Stimulated activated naive CD4-positive, alpha-beta T cell (primary cell): ENCODE measurements at regions not wholly inside any gene's neighbourhood (a gene's known extent, or its start where the extent isn't known, plus 50 kb on each side); places are given as distances from the start of the nearest gene placed in this dataset.

Source experiments
- DNase-seq, 6 experiments: peaks; one replicate each; lab custom pipeline; 2025; lab: John Stamatoyannopoulos, UW

- no peak for DNase-seq
Measured at GRCh38 chr10:128929131-128929530, 537.9 kb upstream of the MGMT start.

DNA sequence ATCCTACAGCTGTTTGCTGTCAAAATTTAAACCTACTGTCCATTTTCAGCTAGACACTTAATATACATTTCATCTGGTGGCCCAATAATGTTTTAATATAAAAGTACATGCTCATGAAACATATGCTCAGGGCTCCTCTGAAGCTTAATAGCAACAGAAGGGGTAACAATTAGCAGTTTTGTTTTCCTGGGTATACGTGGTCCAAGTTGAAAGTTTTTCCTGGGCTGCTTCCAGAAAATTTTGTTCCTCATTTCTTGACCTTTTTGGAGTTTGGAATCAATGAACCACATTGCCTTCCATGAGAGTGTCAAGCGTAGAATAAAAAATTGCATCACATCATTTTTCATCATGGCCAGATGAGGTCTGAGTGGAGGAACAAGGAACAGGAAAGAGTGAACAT is 537.3 kb upstream of the MGMT start:
- DNase-seq: no peak

- DNase-seq: no peak
Measured at GRCh38 chr10:128930515-128930914, 536.5 kb upstream of the MGMT start.

GRCh38 chr10:128932071-128932820 is 534.8 kb upstream of the MGMT start:
- no peak for DNase-seq

DNA sequence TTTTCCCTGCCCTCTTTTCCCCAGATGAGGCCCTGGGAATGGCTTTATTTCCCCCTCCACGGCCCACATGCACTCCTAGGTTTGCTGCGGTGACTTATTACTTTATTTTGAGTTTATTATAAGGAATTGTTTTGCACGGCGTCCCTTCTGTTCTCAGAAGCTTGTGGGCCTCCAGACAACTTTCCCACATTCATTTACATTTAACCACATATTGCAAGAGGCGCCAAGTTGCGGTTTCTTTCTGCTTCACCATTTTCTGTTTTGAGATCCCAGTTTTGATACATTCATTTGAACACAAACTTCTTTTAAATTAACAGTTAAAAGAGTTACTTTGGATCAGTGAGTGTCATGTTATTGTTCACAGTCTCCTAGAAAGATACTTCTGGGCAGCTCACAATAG is 532.5 kb upstream of the MGMT start:
- DNase-seq: no peak

DNA sequence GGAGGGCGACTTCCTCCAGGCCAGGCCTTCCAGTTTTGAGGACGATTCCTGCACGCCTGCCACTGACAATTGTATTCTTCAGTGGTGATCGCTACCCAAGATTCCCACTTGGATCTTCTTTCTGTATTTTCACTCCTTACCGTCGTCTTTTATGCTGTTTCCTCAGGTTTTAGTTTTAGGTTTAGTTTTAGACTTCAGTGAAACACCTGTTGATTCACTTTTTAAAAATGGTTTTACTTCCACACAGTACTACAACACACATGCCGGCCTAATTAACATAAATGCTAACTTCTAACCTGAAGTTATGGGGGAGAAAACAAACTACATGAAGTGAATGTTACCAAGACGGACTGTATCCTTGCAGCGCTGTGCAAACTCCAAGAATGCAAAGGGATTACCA is 530.6 kb upstream of the MGMT start:
- DNase-seq: no peak

GRCh38 chr10:128938558-128938957 is 528.5 kb upstream of the MGMT start:
- no peak for DNase-seq

GRCh38 chr10:128940081-128940480 is 527.0 kb upstream of the MGMT start:
- DNase-seq: no peak

DNA sequence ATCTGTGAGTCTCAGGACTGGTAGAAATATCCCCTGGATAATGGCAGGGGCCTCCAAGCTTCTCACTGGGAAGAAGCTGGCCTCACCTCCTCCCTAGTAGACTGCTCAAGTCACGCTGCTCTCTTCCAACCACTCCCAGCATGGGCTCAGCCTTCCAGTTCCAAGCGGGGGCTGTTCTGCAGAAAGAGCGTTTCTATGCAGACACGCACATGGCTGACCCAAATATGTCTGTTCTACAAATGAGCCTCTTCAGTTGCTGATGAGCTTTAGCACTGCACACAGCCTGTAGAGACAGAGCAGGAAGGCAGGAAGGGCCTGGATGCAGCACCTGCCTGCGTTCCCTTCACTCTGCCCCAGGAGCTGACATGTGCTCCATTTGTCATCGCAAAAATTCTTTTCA is 523.9 kb upstream of the MGMT start:
- DNase-seq: no peak

GRCh38 chr10:128945398-128945797 is 521.6 kb upstream of the MGMT start:
- no peak for DNase-seq

GRCh38 chr10:128950159-128950915 is 516.7 kb upstream of the MGMT start:
- DNase-seq: no peak

DNA sequence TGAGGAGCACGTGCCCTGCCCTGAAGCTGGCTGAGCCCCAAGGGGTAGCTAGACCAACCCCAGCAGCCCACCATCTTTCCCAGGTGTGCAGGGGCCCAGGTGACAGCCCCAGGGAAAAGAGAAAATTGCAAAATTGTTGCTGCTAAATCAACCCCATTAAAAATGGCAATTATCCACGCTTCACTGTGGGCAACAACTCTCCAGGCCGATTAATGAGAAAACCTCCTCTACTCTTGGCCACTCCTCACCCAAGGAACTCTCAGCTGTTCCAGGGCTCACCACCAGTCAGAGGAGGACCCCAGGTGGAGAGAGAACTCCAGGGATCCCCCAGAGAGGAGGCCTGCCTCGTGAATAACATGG is 516.1 kb upstream of the MGMT start:
- DNase-seq: no peak

- DNase-seq: no peak
Measured at GRCh38 chr10:128952856-128953255, 514.2 kb upstream of the MGMT start.

GRCh38 chr10:128956149-128956548 is 510.9 kb upstream of the MGMT start:
- DNase-seq: no peak

- no peak for DNase-seq
Measured at GRCh38 chr10:128957221-128957620, 509.8 kb upstream of the MGMT start.

DNA sequence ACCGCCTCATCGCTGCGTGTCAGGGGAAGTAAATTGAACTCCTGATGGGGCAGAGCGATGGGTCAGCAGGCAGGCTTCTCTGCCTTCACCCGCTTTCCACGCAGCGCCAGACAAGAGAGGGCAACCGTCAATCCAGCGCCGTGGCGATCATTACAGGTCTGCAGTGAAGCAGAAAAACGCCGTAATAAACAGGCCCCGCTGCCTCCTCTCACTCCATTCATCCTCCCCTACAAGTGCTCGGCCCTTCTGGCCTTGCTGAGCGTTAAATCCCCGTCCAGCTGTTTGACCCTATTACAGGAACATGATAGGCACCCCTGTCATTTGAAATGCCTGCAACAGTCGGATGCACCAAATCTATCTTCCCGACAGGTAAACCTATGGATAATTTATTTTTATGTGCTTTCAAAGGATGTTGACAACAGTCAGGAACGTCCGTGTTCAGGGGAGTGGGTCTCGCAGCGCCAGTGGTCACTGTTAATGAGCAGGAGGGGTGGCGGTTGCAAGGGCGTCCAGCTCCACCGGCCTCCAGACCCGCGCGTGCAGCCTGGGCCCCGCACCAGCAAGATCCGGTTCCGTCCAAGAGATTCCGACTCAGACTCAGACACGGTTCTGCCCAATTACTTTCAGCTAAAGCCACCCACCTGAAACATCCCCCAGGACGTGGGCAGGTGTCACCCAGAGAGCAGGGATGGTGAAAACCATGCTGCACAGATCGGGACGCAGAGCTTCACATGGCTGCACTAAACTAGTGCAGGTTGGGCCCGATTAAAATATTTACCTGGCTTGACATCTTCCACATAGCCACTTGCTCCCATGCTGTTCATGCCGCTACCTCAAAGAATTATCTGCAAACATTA is 508.0 kb upstream of the MGMT start:
- DNase-seq: no peak

DNA sequence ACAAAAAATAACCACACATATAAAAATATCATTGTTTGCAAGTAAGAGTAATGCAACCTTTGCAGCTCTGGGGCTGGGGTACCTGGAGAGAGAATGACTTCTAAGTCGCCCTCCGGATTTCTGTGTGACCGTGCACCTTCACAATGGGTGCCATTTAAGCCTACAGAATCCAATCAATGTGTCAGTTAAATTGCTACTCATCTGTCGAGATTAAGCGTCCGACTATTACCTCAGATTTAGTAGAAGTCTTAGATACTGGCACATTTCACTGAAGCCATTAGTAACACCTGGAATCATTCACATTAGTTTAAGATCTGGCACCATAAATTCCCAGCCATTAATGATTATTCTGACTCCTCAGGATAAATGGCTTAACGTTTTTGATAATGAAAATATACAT is 507.3 kb upstream of the MGMT start:
- no peak for DNase-seq

DNA sequence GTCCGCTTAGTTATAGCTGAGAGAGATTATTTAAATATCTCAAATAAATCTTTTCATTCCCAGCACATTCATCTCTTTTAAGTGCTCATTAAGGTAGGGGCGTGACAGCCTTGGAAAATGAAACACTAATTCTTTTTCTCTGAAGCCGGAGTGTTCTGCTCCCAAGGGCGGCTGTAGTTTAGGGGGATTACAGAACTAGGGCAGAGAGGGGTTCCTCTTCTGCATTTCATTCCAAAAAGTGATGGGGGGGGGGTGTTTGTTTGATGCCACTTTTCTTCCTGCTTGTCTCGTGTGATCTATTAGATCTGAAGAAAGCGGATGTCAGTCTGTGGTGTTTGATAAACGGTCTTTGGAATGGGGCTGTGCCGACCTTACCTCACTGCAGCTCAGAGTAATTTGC is 506.5 kb upstream of the MGMT start:
- no peak for DNase-seq

DNA sequence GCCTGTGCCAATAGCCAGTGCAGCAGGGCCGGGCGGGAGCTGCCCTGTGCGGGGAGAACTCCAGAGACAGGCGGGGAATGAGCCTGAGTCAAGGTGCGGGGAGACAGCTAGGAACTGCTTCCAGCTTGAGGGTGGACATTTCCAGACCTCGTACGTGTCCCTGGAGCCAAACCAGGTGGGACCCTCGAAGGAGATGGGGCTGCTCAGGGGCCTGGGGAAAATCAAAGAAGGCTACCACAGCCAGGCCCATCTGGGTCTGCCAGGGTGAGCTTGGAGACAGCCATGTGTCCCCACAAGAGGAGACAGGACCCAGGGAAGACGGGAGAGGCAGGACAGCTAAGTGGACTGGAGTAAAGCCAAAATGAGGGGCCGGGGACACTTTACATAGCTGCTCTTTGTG is 504.9 kb upstream of the MGMT start:
- DNase-seq: no peak

DNA sequence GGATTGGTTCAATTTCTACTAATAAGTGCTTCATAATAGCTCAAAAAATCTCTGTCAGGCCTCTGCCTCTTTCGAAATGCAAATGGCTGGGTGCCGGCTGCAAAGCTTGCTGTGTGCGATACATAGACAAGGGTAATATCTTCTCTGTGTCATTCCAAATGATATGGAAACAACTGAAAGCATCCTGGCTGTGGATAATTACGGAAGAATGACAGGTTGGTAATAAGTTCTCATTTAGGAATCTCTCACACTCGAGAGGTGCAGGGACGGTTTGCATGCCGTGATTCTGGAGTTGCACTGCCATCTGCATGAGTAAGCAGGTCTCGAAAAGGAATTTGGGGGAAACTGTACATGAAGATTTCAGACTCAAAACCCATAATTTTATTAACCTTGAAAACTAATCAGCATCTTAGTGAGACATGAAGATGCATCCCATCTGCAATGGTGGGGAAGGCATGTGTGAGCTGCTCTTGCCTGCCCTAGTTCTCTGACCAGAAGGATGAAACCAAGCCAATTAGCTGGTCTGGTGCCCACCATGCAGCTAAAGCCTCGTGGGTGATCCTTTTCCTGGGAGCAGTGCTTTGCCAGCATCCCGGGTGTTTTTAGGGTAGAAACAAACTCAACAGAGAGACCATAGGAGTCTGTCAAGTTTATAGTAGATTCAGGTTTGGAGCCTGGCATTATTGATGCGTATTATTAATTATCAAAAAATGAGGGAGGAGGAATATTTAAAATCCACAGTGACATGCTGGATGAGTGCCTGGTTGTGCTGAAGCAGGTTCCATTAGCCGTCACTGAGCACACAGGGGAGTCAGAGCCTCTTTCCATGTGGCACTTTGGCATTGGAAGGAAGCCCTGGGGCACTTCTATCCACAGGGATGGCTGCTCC is 503.6 kb upstream of the MGMT start:
- DNase-seq: no peak

DNA sequence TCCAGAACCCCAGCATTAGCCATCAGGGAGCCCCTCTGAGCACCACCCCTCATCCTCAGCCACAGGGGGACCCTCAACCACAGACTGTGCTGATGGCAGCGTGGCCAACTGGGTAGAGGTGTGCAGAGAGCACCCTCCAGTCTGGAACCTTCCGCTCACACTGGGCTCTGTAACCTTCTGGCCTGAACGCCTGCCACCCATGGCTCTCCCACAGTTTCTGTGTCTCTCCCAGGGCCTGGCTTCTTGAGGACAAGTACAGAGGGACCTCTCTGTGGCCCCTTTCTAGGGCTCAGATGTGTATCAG is 503.0 kb upstream of the MGMT start:
- DNase-seq: no peak
